B cell (primary cell): ENCODE measurements at regions not wholly inside any gene's neighbourhood (a gene's known extent, or its start where the extent isn't known, plus 50 kb on each side); places are given as distances from the start of the nearest gene placed in this dataset.

ENCODE experiments used
- ATAC-seq: fragments of 200-7000 bp; cut with Tn5 transposase; one replicate; pipeline ENCODE4 v1.10.0; 2021; ENCODE audit warnings: low read depth, mild to moderate bottlenecking, moderate number of reproducible peaks, moderate library complexity
- CTCF ChIA-PET: fragments of 350-600 bp; sonication (Branson Sonifier 250); formaldehyde crosslinking; loops from one replicate; lab custom pipeline; 2021; ENCODE audit warnings: antibody characterized with exemption, inconsistent platforms; lab: Charles Lee
- POLR2A ChIA-PET: fragments of 350-600 bp; sonication (Branson Sonifier 250); formaldehyde crosslinking; loops from one replicate; lab custom pipeline; 2021; ENCODE audit warnings: antibody characterized with exemption; lab: Charles Lee
- DNase-seq: peaks from one replicate; pipeline ENCODE4 v3.0.0; 2013
- H2AFZ ChIP-seq: 2 replicates; pipeline ENCODE4 v1.6.1; 2012; ENCODE audit warnings: mild to moderate bottlenecking, low read depth, low read length; ENCODE audit not compliant: insufficient read depth, poor library complexity, severe bottlenecking
- H3K27ac ChIP-seq, 2 donors: 1 replicate in 1 of 2; 2 replicates in 1 of 2; pipeline ENCODE4 v1.5.1; 2012 to 2013; ENCODE audit warnings: low read length in 2 of 2, mild to moderate bottlenecking in 2 of 2, moderate library complexity in 1 of 2
- H3K27me3 ChIP-seq, 4 experiments: fragments of 200-600 bp in 1 of 4; sonication (generic) in 1 of 4; replicated peaks in 1 of 4; 1 replicate in 2 of 4; 2 replicates in 2 of 4; pipeline versions ENCODE4 v1.6.1 to v1.7.0; 2013 to 2016; ENCODE audit warnings: low read length in 3 of 4, mild to moderate bottlenecking in 2 of 4, mixed read lengths in 1 of 4, moderate library complexity in 1 of 4; ENCODE audit not compliant: insufficient read depth in 4 of 4, control insufficient read depth in 3 of 4; ENCODE audit errors: control extremely low read depth in 1 of 4
- H3K36me3 ChIP-seq, 2 experiments: replicated peaks in 1 of 2; 1 replicate in 1 of 2; 2 replicates in 1 of 2; pipeline versions ENCODE4 v1.6.1 to v1.7.1; 2013; ENCODE audit warnings: low read length in 1 of 2; ENCODE audit not compliant: insufficient read depth in 2 of 2, control insufficient read depth in 1 of 2; ENCODE audit errors: control extremely low read depth in 1 of 2, extremely low read depth in 1 of 2
- H3K4me1 ChIP-seq, 2 donors: fragments of 200-600 bp in 1 of 2; sonication (generic) in 1 of 2; 1 replicate in 1 of 2; 2 replicates in 1 of 2; pipeline versions ENCODE4 v1.5.1 to v1.6.1; 2013 to 2017; ENCODE audit warnings: low read length in 2 of 2; ENCODE audit not compliant: control insufficient read depth in 2 of 2, insufficient read depth in 2 of 2
- H3K4me2 ChIP-seq: replicated peaks from 2 replicates; pipeline ENCODE3; 2012; ENCODE audit warnings: mild to moderate bottlenecking, low read depth, low read length; ENCODE audit not compliant: poor library complexity, severe bottlenecking
- H3K4me3 ChIP-seq, 5 experiments: fragments of 200-600 bp in 1 of 5; sonication (generic) in 1 of 5; 1 replicate in 3 of 5; 2 replicates in 2 of 5; pipeline versions ENCODE4 v1.5.1 to v1.7.0; 2011 to 2016; ENCODE audit warnings: low read length in 4 of 5, mild to moderate bottlenecking in 4 of 5, low read depth in 2 of 5, control low read depth in 1 of 5, moderate library complexity in 1 of 5; ENCODE audit not compliant: insufficient read depth in 1 of 5; ENCODE audit errors: control extremely low read depth in 1 of 5, extremely low read depth in 1 of 5
- H3K79me2 ChIP-seq: fragments of 200-600 bp; sonication (generic); one replicate; pipeline ENCODE4 v1.6.0; 2016; ENCODE audit warnings: low read length; ENCODE audit not compliant: control insufficient read depth, insufficient read depth
- H3K9ac ChIP-seq: fragments of 200-600 bp; sonication (generic); 2 replicates; pipeline ENCODE4 v1.6.1; 2017; ENCODE audit warnings: mild to moderate bottlenecking, low read length, moderate library complexity
- H3K9me3 ChIP-seq, 3 donors: one replicate each; pipeline versions ENCODE4 v1.6.1 to v1.7.1; 2013; ENCODE audit warnings: low read length in 2 of 3; ENCODE audit not compliant: control insufficient read depth in 2 of 3, insufficient read depth in 1 of 3; ENCODE audit errors: control extremely low read depth in 1 of 3
- H4K20me1 ChIP-seq: 2 replicates; pipeline ENCODE4 v1.6.0; 2012; ENCODE audit warnings: mild to moderate bottlenecking, low read length; ENCODE audit not compliant: insufficient read depth, control insufficient read depth, poor library complexity, severe bottlenecking
- H3K27ac Mint-ChIP-seq: one replicate; pipeline ENCODE4 v1.8.0; 2021; ENCODE audit warnings: mixed read lengths
- H3K27me3 Mint-ChIP-seq: one replicate; pipeline ENCODE4 v1.8.0; 2021; ENCODE audit warnings: mixed read lengths
- H3K4me1 Mint-ChIP-seq: one replicate; pipeline ENCODE4 v1.8.0; 2021; ENCODE audit warnings: mixed read lengths
- H3K4me3 Mint-ChIP-seq: one replicate; pipeline ENCODE4 v1.8.0; 2021; ENCODE audit warnings: mixed read lengths
- H3K9me3 Mint-ChIP-seq: one replicate; pipeline ENCODE4 v1.8.0; 2022; ENCODE audit warnings: mixed read lengths; ENCODE audit not compliant: insufficient read depth
- EZH2 ChIP-seq: IDR thresholded peaks from 2 replicates; pipeline ENCODE4 v1.6.1; 2012; ENCODE audit warnings: borderline replicate concordance, low read depth, mild to moderate bottlenecking, moderate library complexity, low read length; ENCODE audit not compliant: insufficient read depth, poor library complexity, severe bottlenecking
- WGBS: methylation state at CpG from one replicate; pipeline ENCODE4 v1.1.5; 2013; ENCODE audit warnings: missing lambda C conversion rate; ENCODE audit not compliant: insufficient coverage; 5-methylcytosine and 5-hydroxymethylcytosine counted together
- intact Hi-C: fragments of 100-400 bp; cut with micrococcal nuclease; formaldehyde crosslinking; loops from one replicate; pipeline ENCODE4 v1.10.0; 2022
- TF ChIP-seq, protein P1 (sequence below): fragments of 200-600 bp; IDR thresholded peaks from one replicate; pipeline ENCODE4 v1.8.0; 2022; ENCODE audit warnings: antibody characterized with exemption, mild to moderate bottlenecking

DNA sequence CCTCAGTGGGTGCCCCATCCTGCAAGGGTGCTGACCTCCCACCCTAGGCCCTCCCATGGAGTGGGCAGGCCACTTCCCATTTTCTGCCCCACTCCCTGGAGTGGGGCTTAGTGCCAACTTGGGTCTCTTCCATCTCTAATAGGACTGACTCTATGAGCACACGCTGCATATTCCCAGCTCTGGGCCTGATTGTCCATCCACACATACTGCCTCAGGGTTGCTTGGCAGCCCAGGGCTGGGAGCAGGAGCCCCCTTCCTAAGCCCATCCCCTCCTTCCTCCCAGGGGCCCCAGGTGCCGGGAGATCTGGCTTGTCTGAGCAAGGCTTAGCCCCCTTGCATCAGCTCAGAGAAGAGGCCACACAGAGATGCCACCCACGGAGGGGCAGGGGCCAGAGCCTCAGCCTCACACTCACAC lies 55.1 kb downstream of the PJA1 start:
- no peak overlapping the region for H3K4me3 ChIP-seq
- ATAC-seq, result no peak
- no peak for DNase-seq
- H3K4me2 ChIP-seq, result no peak overlapping the region
- Mint-ChIP-seq H3K4me1 (no peaks in the 10 kb centered on the region), H3K4me3 (no peak overlapping the region), H3K9me3 (no peaks in the 10 kb centered on the region), H3K27me3 (no peaks in the 10 kb centered on the region), H3K27ac (no peak overlapping the region)
- intact Hi-C loops, result no loop called here
- no peaks in the 10 kb centered on the region for H3K36me3 ChIP-seq
- no peak overlapping the region for H2AFZ ChIP-seq
- CTCF ChIA-PET, result no interaction called here
- no peaks in the 10 kb centered on the region for H3K9me3 ChIP-seq
- H3K9ac ChIP-seq, result no peak overlapping the region
- no peaks in the 10 kb centered on the region for H3K4me1 ChIP-seq
- H3K27ac ChIP-seq, result no peak overlapping the region
- H3K27me3 ChIP-seq, result no peaks in the 10 kb centered on the region
- POLR2A ChIA-PET, result no interaction called here
- TF ChIP-seq EZH2, result no peak
- TF ChIP-seq, protein P1, sequence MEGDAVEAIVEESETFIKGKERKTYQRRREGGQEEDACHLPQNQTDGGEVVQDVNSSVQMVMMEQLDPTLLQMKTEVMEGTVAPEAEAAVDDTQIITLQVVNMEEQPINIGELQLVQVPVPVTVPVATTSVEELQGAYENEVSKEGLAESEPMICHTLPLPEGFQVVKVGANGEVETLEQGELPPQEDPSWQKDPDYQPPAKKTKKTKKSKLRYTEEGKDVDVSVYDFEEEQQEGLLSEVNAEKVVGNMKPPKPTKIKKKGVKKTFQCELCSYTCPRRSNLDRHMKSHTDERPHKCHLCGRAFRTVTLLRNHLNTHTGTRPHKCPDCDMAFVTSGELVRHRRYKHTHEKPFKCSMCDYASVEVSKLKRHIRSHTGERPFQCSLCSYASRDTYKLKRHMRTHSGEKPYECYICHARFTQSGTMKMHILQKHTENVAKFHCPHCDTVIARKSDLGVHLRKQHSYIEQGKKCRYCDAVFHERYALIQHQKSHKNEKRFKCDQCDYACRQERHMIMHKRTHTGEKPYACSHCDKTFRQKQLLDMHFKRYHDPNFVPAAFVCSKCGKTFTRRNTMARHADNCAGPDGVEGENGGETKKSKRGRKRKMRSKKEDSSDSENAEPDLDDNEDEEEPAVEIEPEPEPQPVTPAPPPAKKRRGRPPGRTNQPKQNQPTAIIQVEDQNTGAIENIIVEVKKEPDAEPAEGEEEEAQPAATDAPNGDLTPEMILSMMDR, result no peak
- H4K20me1 ChIP-seq, result no peaks in the 10 kb centered on the region
- H3K79me2 ChIP-seq, result no peaks in the 10 kb centered on the region
- WGBS, result 87% methylated on average over 3 of the region's 3 CpGs

DNA sequence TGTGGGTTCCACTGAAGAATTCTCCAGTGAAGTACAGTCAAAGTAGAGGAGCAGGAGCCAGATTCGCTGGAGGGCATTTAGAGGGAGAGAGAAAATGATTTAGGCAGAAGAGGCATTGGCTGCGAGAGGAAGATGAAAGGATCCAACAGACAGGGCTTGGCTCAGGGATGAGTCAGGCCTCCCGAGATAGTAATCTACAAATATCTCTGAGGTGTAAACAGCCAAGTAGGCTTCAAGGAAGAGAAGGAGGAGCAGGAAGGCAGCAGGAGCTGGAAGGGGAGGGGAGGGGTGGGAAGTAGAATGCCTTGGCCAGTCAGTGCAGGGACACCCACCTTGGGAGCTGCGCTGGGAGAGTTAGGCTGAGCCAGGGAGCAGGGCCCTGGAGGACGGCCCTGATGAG lies 55.5 kb downstream of the PJA1 start:
- Mint-ChIP-seq H3K4me3 (no peak overlapping the region), H3K27ac (no peak overlapping the region), H3K27me3 (no peaks in the 10 kb centered on the region), H3K4me1 (no peaks in the 10 kb centered on the region), H3K9me3 (no peaks in the 10 kb centered on the region)
- H2AFZ ChIP-seq, result no peak overlapping the region
- H3K79me2 ChIP-seq, result no peaks in the 10 kb centered on the region
- 40% methylated on average over 1 of the region's 5 CpGs for WGBS
- ATAC-seq (no peak), DNase-seq (no peak)
- H3K9me3 ChIP-seq, result no peaks in the 10 kb centered on the region
- CTCF ChIA-PET, result no interaction called here
- no peaks in the 10 kb centered on the region for H3K4me1 ChIP-seq
- H3K36me3 ChIP-seq, result no peaks in the 10 kb centered on the region
- no peaks in the 10 kb centered on the region for H3K27me3 ChIP-seq
- no peak overlapping the region for H3K9ac ChIP-seq
- no peak overlapping the region for H3K27ac ChIP-seq
- H4K20me1 ChIP-seq, result no peaks in the 10 kb centered on the region
- POLR2A ChIA-PET, result no interaction called here
- intact Hi-C loops, result no loop called here
- H3K4me3 ChIP-seq, result no peak overlapping the region
- TF ChIP-seq, protein P1, result no peak
- no peak for TF ChIP-seq EZH2
- no peak overlapping the region for H3K4me2 ChIP-seq
